H1 (cell line): ENCODE measurements at regions not wholly inside any gene's neighbourhood (a gene's known extent, or its start where the extent isn't known, plus 50 kb on each side); places are given as distances from the start of the nearest gene placed in this dataset.

Experiments used
- JUND ChIP-seq: IDR thresholded peaks from 2 replicates; pipeline ENCODE4 v1.6.1; 2011; ENCODE audit warnings: mild to moderate bottlenecking, improper control_type of control experiment, low read length
- PHF8 ChIP-seq: fragments of 200-600 bp; sonication (generic); conservative IDR thresholded peaks from 2 replicates; pipeline ENCODE4 v1.7.1; 2012; ENCODE audit warnings: low read depth, mild to moderate bottlenecking, inconsistent platforms, low read length, moderate library complexity
- POLR2A ChIP-seq, 2 experiments: IDR thresholded peaks; 1 replicate in 1 of 2; 2 replicates in 1 of 2; pipeline ENCODE4 v1.6.1; 2011; ENCODE audit warnings: low read depth in 2 of 2, low read length in 2 of 2, mild to moderate bottlenecking in 2 of 2; ENCODE audit errors: control extremely low read depth in 1 of 2
- SIN3A ChIP-seq, 2 experiments: IDR thresholded peaks in 1 of 2; conservative IDR thresholded peaks in 1 of 2; 2 replicates each; pipeline ENCODE4 v1.6.1; 2011 to 2012; ENCODE audit warnings: low read length in 2 of 2, improper control_type of control experiment in 1 of 2, low read depth in 1 of 2, mild to moderate bottlenecking in 1 of 2
- TEAD4 ChIP-seq: IDR thresholded peaks from 2 replicates; pipeline ENCODE4 v1.6.1; 2012; ENCODE audit warnings: low read depth, low read length, inconsistent platforms, mixed read lengths
- ZNF274 ChIP-seq: IDR thresholded peaks from 2 replicates; pipeline ENCODE4 v1.7.0; 2012; ENCODE audit warnings: low read length, borderline replicate concordance; ENCODE audit errors: extremely low read depth
- TF ChIP-seq, protein P1 (sequence below): IDR thresholded peaks from 2 replicates; pipeline ENCODE4 v1.6.1; 2011; ENCODE audit warnings: low read depth, mild to moderate bottlenecking, low read length; ENCODE audit not compliant: insufficient read depth
- TF ChIP-seq, protein P2 (sequence below), 3 experiments: IDR thresholded peaks; 1 replicate in 2 of 3; 2 replicates in 1 of 3; pipeline versions ENCODE4 v1.5.1 to v1.6.1; 2011; ENCODE audit warnings: low read length in 3 of 3, mild to moderate bottlenecking in 3 of 3, inconsistent platforms in 2 of 3, low read depth in 1 of 3, moderate library complexity in 1 of 3; ENCODE audit not compliant: insufficient read depth in 1 of 3; ENCODE audit errors: control extremely low read depth in 1 of 3
- TF ChIP-seq, protein P3 (sequence below): IDR thresholded peaks from 2 replicates; pipeline ENCODE4 v1.6.1; 2012; ENCODE audit warnings: inconsistent platforms

DNA sequence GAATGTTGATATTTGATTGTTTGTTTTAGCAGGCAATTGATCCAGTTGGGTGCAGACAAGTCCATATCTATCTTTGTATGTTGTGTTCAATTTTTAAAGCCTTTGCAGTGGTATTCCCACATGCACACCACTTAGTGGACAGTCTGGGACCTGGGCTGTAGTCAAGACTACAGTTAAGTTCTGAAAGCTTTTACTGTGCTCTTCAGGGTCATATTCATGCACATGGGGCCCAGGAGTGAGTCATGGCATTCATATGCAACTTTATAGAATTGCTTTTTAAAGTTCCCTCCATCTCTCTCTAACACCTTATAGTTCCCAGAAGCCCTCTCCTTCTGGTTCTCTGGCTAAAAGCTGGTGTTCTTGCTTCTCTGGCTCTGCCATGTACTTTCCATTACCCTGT, 228.2 kb upstream of the CCNH start:
- TF ChIP-seq POLR2A (IDR thresholded peaks at IDR 0.05; ENCODE audit: control extremely low read depth in 1 of 2, low read depth in 2 of 2, low read length in 2 of 2): no peak
- TF ChIP-seq, protein P1, sequence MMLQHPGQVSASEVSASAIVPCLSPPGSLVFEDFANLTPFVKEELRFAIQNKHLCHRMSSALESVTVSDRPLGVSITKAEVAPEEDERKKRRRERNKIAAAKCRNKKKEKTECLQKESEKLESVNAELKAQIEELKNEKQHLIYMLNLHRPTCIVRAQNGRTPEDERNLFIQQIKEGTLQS: no peak
- TF ChIP-seq, protein P2, sequence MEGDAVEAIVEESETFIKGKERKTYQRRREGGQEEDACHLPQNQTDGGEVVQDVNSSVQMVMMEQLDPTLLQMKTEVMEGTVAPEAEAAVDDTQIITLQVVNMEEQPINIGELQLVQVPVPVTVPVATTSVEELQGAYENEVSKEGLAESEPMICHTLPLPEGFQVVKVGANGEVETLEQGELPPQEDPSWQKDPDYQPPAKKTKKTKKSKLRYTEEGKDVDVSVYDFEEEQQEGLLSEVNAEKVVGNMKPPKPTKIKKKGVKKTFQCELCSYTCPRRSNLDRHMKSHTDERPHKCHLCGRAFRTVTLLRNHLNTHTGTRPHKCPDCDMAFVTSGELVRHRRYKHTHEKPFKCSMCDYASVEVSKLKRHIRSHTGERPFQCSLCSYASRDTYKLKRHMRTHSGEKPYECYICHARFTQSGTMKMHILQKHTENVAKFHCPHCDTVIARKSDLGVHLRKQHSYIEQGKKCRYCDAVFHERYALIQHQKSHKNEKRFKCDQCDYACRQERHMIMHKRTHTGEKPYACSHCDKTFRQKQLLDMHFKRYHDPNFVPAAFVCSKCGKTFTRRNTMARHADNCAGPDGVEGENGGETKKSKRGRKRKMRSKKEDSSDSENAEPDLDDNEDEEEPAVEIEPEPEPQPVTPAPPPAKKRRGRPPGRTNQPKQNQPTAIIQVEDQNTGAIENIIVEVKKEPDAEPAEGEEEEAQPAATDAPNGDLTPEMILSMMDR (IDR thresholded peaks at IDR 0.05; ENCODE audit: control extremely low read depth in 1 of 3, insufficient read depth in 1 of 3, low read depth in 1 of 3, low read length in 3 of 3): no peak
- no peak for TF ChIP-seq PHF8
- TF ChIP-seq, protein P3, sequence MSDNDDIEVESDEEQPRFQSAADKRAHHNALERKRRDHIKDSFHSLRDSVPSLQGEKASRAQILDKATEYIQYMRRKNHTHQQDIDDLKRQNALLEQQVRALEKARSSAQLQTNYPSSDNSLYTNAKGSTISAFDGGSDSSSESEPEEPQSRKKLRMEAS: no peak
- TF ChIP-seq TEAD4: no peak
- TF ChIP-seq ZNF274: no peak
- no peak for TF ChIP-seq JUND
- no peak for TF ChIP-seq SIN3A (conservative IDR thresholded peaks at IDR 0.05 in 1 of 2, IDR thresholded peaks at IDR 0.05 in 1 of 2; ENCODE audit: low read depth in 1 of 2, low read length in 2 of 2)
